HEK293 (cell line): ENCODE measurements at regions not wholly inside any gene's neighbourhood (a gene's known extent, or its start where the extent isn't known, plus 50 kb on each side); places are given as distances from the start of the nearest gene placed in this dataset.

Experiments
- KLF16 ChIP-seq: fragments of 450-650 bp; formaldehyde crosslinking; IDR thresholded peaks from 2 replicates; pipeline ENCODE4 v1.5.1; 2017; ENCODE audit warnings: missing biosample characterization, missing genetic modification characterization
- TCF7L2 ChIP-seq: IDR thresholded peaks from 2 replicates; pipeline ENCODE4 v1.6.1; 2011; ENCODE audit warnings: low read depth, mild to moderate bottlenecking, inconsistent platforms, low read length, moderate library complexity, borderline replicate concordance
- ZEB2 ChIP-seq: fragments of 450-650 bp; formaldehyde crosslinking; IDR thresholded peaks from 2 replicates; pipeline ENCODE4 v1.5.1; 2016; ENCODE audit warnings: missing biosample characterization, missing genetic modification characterization
- ZNF221 ChIP-seq: fragments of 450-650 bp; formaldehyde crosslinking; IDR thresholded peaks from 2 replicates; pipeline ENCODE4 v1.5.1; 2017; ENCODE audit warnings: missing biosample characterization, missing genetic modification characterization, borderline replicate concordance
- ZNF24 ChIP-seq: fragments of 450-650 bp; formaldehyde crosslinking; IDR thresholded peaks from 2 replicates; pipeline ENCODE4 v1.5.1; 2016; ENCODE audit warnings: missing biosample characterization, missing genetic modification characterization
- TF ChIP-seq, protein P1 (sequence below): fragments of 450-650 bp; formaldehyde crosslinking; optimal IDR thresholded peaks from 2 replicates; pipeline ENCODE3; 2016; ENCODE audit warnings: missing biosample characterization, mild to moderate bottlenecking, missing genetic modification characterization
- TF ChIP-seq, protein P2 (sequence below): fragments of 450-650 bp; formaldehyde crosslinking; IDR thresholded peaks from 2 replicates; pipeline ENCODE4 v1.5.1; 2016; ENCODE audit warnings: missing biosample characterization, missing genetic modification characterization
- TF ChIP-seq, protein P3 (sequence below): fragments of 450-650 bp; formaldehyde crosslinking; IDR thresholded peaks from 2 replicates; pipeline ENCODE4 v1.5.1; 2016; ENCODE audit warnings: missing biosample characterization, missing genetic modification characterization
- TF ChIP-seq, protein P4 (sequence below): fragments of 450-650 bp; formaldehyde crosslinking; IDR thresholded peaks from 2 replicates; pipeline ENCODE4 v1.5.1; 2016; ENCODE audit warnings: missing biosample characterization, missing genetic modification characterization

DNA sequence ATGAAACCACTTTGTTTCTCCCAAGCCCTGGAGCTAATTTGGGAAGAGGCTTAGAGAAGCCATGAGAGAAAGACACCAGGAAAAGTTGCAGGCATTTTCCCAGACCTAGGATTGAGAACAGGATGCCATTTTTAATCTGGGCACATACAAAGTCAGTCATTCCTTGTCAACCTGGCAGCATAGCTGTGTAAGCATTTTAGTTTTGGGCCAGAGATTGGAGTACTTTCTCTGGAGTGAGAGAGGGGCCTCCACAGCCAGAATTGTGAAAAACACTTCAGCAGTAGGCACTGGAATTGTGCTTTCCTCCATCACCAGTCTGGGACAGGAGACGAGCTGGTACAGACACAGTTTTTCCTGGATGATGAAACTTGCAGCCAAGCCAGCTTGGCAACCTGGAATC is 390.3 kb upstream of the DMAC1 start:
- TF ChIP-seq, protein P1, sequence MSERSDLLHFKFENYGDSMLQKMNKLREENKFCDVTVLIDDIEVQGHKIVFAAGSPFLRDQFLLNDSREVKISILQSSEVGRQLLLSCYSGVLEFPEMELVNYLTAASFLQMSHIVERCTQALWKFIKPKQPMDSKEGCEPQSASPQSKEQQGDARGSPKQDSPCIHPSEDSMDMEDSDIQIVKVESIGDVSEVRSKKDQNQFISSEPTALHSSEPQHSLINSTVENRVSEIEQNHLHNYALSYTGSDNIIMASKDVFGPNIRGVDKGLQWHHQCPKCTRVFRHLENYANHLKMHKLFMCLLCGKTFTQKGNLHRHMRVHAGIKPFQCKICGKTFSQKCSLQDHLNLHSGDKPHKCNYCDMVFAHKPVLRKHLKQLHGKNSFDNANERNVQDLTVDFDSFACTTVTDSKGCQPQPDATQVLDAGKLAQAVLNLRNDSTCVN (tag by site-specific recombination) = no peak
- TF ChIP-seq, protein P2, sequence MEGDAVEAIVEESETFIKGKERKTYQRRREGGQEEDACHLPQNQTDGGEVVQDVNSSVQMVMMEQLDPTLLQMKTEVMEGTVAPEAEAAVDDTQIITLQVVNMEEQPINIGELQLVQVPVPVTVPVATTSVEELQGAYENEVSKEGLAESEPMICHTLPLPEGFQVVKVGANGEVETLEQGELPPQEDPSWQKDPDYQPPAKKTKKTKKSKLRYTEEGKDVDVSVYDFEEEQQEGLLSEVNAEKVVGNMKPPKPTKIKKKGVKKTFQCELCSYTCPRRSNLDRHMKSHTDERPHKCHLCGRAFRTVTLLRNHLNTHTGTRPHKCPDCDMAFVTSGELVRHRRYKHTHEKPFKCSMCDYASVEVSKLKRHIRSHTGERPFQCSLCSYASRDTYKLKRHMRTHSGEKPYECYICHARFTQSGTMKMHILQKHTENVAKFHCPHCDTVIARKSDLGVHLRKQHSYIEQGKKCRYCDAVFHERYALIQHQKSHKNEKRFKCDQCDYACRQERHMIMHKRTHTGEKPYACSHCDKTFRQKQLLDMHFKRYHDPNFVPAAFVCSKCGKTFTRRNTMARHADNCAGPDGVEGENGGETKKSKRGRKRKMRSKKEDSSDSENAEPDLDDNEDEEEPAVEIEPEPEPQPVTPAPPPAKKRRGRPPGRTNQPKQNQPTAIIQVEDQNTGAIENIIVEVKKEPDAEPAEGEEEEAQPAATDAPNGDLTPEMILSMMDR (tag by site-specific recombination) = no peak
- TF ChIP-seq ZNF24 (no peak), ZNF221 (tag by site-specific recombination) (no peak), ZEB2 (tag by site-specific recombination) (no peak), TCF7L2 (no peak), KLF16 (no peak)
- TF ChIP-seq, protein P3, sequence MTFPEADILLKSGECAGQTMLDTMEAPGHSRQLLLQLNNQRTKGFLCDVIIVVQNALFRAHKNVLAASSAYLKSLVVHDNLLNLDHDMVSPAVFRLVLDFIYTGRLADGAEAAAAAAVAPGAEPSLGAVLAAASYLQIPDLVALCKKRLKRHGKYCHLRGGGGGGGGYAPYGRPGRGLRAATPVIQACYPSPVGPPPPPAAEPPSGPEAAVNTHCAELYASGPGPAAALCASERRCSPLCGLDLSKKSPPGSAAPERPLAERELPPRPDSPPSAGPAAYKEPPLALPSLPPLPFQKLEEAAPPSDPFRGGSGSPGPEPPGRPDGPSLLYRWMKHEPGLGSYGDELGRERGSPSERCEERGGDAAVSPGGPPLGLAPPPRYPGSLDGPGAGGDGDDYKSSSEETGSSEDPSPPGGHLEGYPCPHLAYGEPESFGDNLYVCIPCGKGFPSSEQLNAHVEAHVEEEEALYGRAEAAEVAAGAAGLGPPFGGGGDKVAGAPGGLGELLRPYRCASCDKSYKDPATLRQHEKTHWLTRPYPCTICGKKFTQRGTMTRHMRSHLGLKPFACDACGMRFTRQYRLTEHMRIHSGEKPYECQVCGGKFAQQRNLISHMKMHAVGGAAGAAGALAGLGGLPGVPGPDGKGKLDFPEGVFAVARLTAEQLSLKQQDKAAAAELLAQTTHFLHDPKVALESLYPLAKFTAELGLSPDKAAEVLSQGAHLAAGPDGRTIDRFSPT (tag by site-specific recombination) = no peak
- TF ChIP-seq, protein P4, sequence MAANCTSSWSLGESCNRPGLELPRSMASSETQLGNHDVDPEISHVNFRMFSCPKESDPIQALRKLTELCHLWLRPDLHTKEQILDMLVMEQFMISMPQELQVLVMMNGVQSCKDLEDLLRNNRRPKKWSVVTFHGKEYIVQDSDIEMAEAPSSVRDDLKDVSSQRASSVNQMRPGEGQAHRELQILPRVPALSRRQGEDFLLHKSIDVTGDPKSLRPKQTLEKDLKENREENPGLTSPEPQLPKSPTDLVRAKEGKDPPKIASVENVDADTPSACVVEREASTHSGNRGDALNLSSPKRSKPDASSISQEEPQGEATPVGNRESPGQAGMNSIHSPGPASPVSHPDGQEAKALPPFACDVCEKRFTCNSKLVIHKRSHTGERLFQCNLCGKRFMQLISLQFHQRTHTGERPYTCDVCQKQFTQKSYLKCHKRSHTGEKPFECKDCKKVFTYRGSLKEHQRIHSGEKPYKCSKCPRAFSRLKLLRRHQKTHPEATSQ (tag by site-specific recombination) = no peak
